Esophagus squamous epithelium (tissue), 4 donors: ENCODE measurements at regions not wholly inside any gene's neighbourhood (a gene's known extent, or its start where the extent isn't known, plus 50 kb on each side); places are given as distances from the start of the nearest gene placed in this dataset.

Source experiments
- CTCF ChIP-seq, 6 experiments: fragments of 450-650 bp in 4 of 6; fragments of 200-600 bp in 2 of 6; sonication (generic) in 2 of 6; IDR thresholded peaks; one replicate each; pipeline ENCODE4 v1.5.1; 2016 to 2019; ENCODE audit warnings: antibody characterized with exemption in 6 of 6, mild to moderate bottlenecking in 4 of 6, moderate library complexity in 4 of 6
- POLR2A ChIP-seq, 4 donors: fragments of 450-650 bp; IDR thresholded peaks; one replicate each; pipeline ENCODE4 v1.6.1; 2017; ENCODE audit warnings: antibody characterized with exemption in 4 of 4, mild to moderate bottlenecking in 4 of 4, moderate library complexity in 3 of 4

GRCh38 chr6:137673603-137674002 is 179.4 kb upstream of the OLIG3 start:
- TF ChIP-seq POLR2A (IDR thresholded peaks at IDR 0.05): no peak
- TF ChIP-seq CTCF (IDR thresholded peaks at IDR 0.05): no peak
